GM18868 (cell line): ENCODE measurements at regions not wholly inside any gene's neighbourhood (a gene's known extent, or its start where the extent isn't known, plus 50 kb on each side); places are given as distances from the start of the nearest gene placed in this dataset.

Source experiments
- ATAC-seq: cut with Tn5 transposase; IDR thresholded peaks from one replicate; pipeline ENCODE4 v1.9.1; 2021; ENCODE audit warnings: mild to moderate bottlenecking, moderate library complexity; ENCODE audit not compliant: unreplicated experiment

- ATAC-seq, result no peak
These were observed 205.0 kb downstream of the RBFOX3 start for GRCh38 chr17:79405823-79406222.

GRCh38 chr17:79404136-79404911, 206.5 kb downstream of the RBFOX3 start:
- ATAC-seq, result no peak

- ATAC-seq, result no peak
These were observed 208.9 kb downstream of the RBFOX3 start for GRCh38 chr17:79401704-79402674.

GRCh38 chr17:79400989-79401703, 209.7 kb downstream of the RBFOX3 start:
- no peak for ATAC-seq

GRCh38 chr17:79399610-79400144, 211.2 kb downstream of the RBFOX3 start:
- no peak for ATAC-seq

- no peak for ATAC-seq
These were observed 212.4 kb downstream of the RBFOX3 start for GRCh38 chr17:79398441-79398840.

- no peak for ATAC-seq
These were observed 214.2 kb downstream of the RBFOX3 start for GRCh38 chr17:79396696-79397095.

- ATAC-seq, result no peak
These were observed 215.3 kb downstream of the RBFOX3 start for GRCh38 chr17:79395545-79395944.

GRCh38 chr17:79395066-79395465, 215.8 kb downstream of the RBFOX3 start:
- no peak for ATAC-seq

GRCh38 chr17:79393358-79394052, 217.3 kb downstream of the RBFOX3 start:
- ATAC-seq, result no peak

- ATAC-seq, result no peak
These were observed 218.3 kb downstream of the RBFOX3 start for GRCh38 chr17:79392598-79392997.

GRCh38 chr17:79391376-79392233, 219.2 kb downstream of the RBFOX3 start:
- no peak for ATAC-seq

- no peak for ATAC-seq
These were observed 221.0 kb downstream of the RBFOX3 start for GRCh38 chr17:79389896-79390295.

- no peak for ATAC-seq
These were observed 222.1 kb downstream of the RBFOX3 start for GRCh38 chr17:79388556-79389295.

- no peak for ATAC-seq
These were observed 223.1 kb downstream of the RBFOX3 start for GRCh38 chr17:79387783-79388182.

GRCh38 chr17:79385962-79386563, 224.8 kb downstream of the RBFOX3 start:
- no peak for ATAC-seq

- ATAC-seq, result no peak
These were observed 228.5 kb downstream of the RBFOX3 start for GRCh38 chr17:79382313-79382712.

GRCh38 chr17:79379700-79380445, 231.0 kb downstream of the RBFOX3 start:
- no peak for ATAC-seq
